Central memory CD8-positive, alpha-beta T cell (primary cell): ENCODE measurements at regions not wholly inside any gene's neighbourhood (a gene's known extent, or its start where the extent isn't known, plus 50 kb on each side); places are given as distances from the start of the nearest gene placed in this dataset.
"Not testable (repeated sequence)": the region's sequence is repeated elsewhere in the genome, so short reads cannot be mapped to it uniquely, and the experiment has no call there.

Source experiments
- ATAC-seq: fragments of 150-1000 bp; cut with Tn5 transposase; replicated peaks from 2 replicates; pipeline ENCODE4 v1.10.0; 2022; ENCODE audit warnings: mild to moderate bottlenecking, moderate FRiP score, moderate number of reproducible peaks; ENCODE audit not compliant: poor library complexity, severe bottlenecking; ENCODE audit errors: extremely low read depth
- DNase-seq, 2 donors: peaks; one replicate each; pipeline ENCODE4 v3.0.0; 2021; ENCODE audit warnings: low spot score in 2 of 2
- H3K27ac Mint-ChIP-seq: one replicate; pipeline ENCODE4 v1.8.0; 2022; ENCODE audit warnings: low read depth, mild to moderate bottlenecking, moderate library complexity, mixed read lengths
- H3K27me3 Mint-ChIP-seq: one replicate; pipeline ENCODE4 v1.8.0; 2022; ENCODE audit warnings: mixed read lengths
- H3K36me3 Mint-ChIP-seq: one replicate; pipeline ENCODE4 v1.8.0; 2022; ENCODE audit warnings: mild to moderate bottlenecking, moderate library complexity, mixed read lengths; ENCODE audit not compliant: insufficient read depth
- H3K4me1 Mint-ChIP-seq: one replicate; pipeline ENCODE4 v1.8.0; 2022; ENCODE audit warnings: mixed read lengths
- H3K4me3 Mint-ChIP-seq: one replicate; pipeline ENCODE4 v1.8.0; 2022; ENCODE audit warnings: mild to moderate bottlenecking, moderate library complexity, mixed read lengths
- H3K9me3 Mint-ChIP-seq: one replicate; pipeline ENCODE4 v1.8.0; 2022; ENCODE audit warnings: mixed read lengths

DNA sequence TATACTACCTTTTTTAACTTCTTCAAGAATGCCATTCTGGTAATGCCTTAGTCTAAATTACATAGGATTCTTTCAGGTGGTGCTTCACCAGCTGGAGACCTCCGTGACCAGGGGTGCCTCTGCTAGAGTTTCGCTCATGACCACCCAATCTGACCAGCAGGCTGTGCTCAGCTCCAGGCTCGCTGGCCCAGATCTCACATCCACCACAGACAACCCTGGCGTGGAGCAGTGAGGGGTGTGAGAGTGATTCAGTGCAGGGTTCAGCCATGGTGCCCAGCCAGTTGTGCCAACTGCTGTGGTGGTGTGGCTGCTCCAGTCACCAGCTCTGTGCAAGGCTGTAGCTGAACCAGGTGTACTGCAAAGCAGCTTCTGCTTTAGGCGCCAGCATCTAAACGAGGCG, 198.6 kb downstream of the MMUT start:
- Mint-ChIP-seq H3K4me1 (no peaks in the 10 kb centered on the region), H3K27me3 (no peaks in the 10 kb centered on the region), H3K27ac (no peak overlapping the region), H3K36me3 (no peaks in the 10 kb centered on the region), H3K9me3 (peaks cover 6% of the 10 kb centered on the region), H3K4me3 (no peak overlapping the region)
- DNase-seq (no peak), ATAC-seq (no peak)

- Mint-ChIP-seq H3K36me3 (peaks cover 1% of the 10 kb centered on the region), H3K9me3 (peaks cover 11% of the 10 kb centered on the region), H3K4me3 (no peak overlapping the region), H3K4me1 (no peaks in the 10 kb centered on the region), H3K27ac (no peak overlapping the region), H3K27me3 (no peaks in the 10 kb centered on the region)
- ATAC-seq (no peak), DNase-seq (no peak)
Measured at GRCh38 chr6:49257549-49257948, 205.5 kb downstream of the MMUT start.

GRCh38 chr6:49255335-49255734, 207.7 kb downstream of the MMUT start:
- Mint-ChIP-seq H3K27me3 (no peaks in the 10 kb centered on the region), H3K4me3 (no peak overlapping the region), H3K36me3 (peaks cover 1% of the 10 kb centered on the region), H3K4me1 (no peaks in the 10 kb centered on the region), H3K27ac (no peak overlapping the region), H3K9me3 (peaks cover 6% of the 10 kb centered on the region)
- ATAC-seq = no peak
- DNase-seq = no peak

GRCh38 chr6:49252901-49253300, 210.2 kb downstream of the MMUT start:
- Mint-ChIP-seq H3K4me1 (no peaks in the 10 kb centered on the region), H3K27ac (no peak overlapping the region), H3K27me3 (no peaks in the 10 kb centered on the region), H3K9me3 (peaks cover 7% of the 10 kb centered on the region), H3K4me3 (no peak overlapping the region), H3K36me3 (peaks cover 1% of the 10 kb centered on the region)
- ATAC-seq (no peak), DNase-seq (no peak)

GRCh38 chr6:49233483-49233882, 229.6 kb downstream of the MMUT start:
- H3K27me3 Mint-ChIP-seq = no peaks in the 10 kb centered on the region
- H3K27ac Mint-ChIP-seq = no peak overlapping the region
- H3K4me1 Mint-ChIP-seq = no peaks in the 10 kb centered on the region
- no peak for DNase-seq
- no peak for ATAC-seq
- H3K9me3 Mint-ChIP-seq = peaks cover 12% of the 10 kb centered on the region
- no peak overlapping the region for H3K4me3 Mint-ChIP-seq
- no peaks in the 10 kb centered on the region for H3K36me3 Mint-ChIP-seq

DNA sequence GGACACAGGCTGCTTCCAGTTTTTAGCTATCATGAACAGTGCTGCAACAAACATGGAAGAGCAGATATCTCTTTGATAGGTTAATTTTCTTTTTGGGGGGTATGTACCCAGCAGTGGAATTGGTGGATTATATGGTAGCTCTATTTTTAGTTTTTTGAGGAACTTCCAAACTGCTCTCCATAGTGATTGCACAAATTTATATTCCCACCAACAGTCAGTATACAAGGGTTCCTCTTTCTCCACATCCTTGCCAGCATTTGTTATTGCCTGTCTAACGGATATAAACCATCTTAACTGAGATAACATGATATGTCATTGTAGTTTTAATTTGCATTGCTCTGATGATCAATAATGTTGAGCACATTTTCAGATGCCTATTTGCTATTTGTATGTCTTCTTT, 237.6 kb downstream of the MMUT start:
- Mint-ChIP-seq H3K36me3 (no peaks in the 10 kb centered on the region), H3K4me3 (no peak overlapping the region)
- ATAC-seq = no peak

GRCh38 chr6:49220293-49220692, 242.8 kb downstream of the MMUT start:
- Mint-ChIP-seq H3K4me3 (no peak overlapping the region), H3K27ac (no peak overlapping the region), H3K36me3 (no peaks in the 10 kb centered on the region), H3K4me1 (no peaks in the 10 kb centered on the region), H3K27me3 (no peaks in the 10 kb centered on the region), H3K9me3 (peaks cover 4% of the 10 kb centered on the region)
- no peak for ATAC-seq
- DNase-seq = no peak

More for the DNA sequence above, 237.6 kb downstream of the MMUT start:
- H3K4me1 Mint-ChIP-seq = no peaks in the 10 kb centered on the region
- no peaks in the 10 kb centered on the region for H3K27me3 Mint-ChIP-seq
- H3K9me3 Mint-ChIP-seq = peaks cover 10% of the 10 kb centered on the region
- no peak overlapping the region for H3K27ac Mint-ChIP-seq
- DNase-seq = no peak

DNA sequence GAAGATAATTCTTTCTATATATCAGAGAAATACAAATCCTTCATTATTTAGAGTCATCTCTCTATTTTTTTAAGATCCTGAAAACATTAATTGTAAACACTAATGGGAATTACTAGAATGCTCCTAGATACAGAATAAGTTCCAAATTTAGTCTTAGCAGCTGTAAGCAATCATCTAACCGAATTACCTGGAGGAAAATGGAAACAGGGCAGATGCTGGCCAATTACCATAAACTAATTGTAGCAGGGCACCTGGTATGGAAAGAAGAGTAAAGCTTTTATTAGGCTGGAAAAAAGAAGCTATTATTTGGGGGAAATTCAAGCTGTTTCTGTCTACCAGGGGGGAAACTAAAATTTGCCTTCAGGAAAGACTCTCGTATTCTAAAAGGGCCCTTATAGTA, 257.5 kb downstream of the MMUT start:
- H3K4me3 Mint-ChIP-seq = no peak overlapping the region
- peaks cover 28% of the 10 kb centered on the region for H3K9me3 Mint-ChIP-seq
- H3K27me3 Mint-ChIP-seq = no peaks in the 10 kb centered on the region
- peaks cover 2% of the 10 kb centered on the region for H3K36me3 Mint-ChIP-seq
- DNase-seq (no peak), ATAC-seq (no peak)
- H3K27ac Mint-ChIP-seq = no peak overlapping the region
- H3K4me1 Mint-ChIP-seq = no peaks in the 10 kb centered on the region

DNA sequence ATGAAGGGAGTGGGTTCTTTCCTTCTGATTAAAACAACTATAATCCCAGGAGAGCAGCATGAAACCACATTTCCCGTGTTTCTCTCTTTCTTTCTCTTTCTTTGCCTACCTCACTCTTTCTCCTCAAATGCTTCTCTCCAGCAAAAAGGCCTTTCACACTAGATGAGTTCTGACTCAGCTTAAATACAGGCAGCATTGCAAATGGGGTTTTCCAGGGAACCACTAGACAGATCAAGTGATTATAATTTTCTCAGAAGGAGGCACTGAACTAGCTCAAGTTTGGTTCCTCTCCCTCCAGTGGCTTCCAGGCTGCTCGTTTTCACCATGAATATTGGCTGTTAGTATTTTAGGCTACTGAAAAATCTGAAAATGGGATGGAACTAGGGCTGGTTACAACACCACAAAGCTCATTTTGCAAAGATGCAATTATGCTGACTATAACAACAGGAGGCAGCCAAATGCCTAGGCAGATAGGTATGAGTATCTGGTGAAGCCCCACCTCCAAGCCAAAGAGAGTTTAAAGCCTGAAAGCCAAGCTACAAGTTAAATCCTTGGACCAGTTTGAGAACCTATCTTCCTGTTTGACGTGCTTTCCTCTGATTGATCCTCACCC, 260.0 kb downstream of the MMUT start:
- Mint-ChIP-seq H3K4me1 (no peaks in the 10 kb centered on the region), H3K9me3 (peaks cover 33% of the 10 kb centered on the region), H3K4me3 (no peak overlapping the region), H3K36me3 (peaks cover 2% of the 10 kb centered on the region), H3K27me3 (no peaks in the 10 kb centered on the region), H3K27ac (no peak overlapping the region)
- ATAC-seq (no peak), DNase-seq (no peak)

- Mint-ChIP-seq H3K4me3 (no peak overlapping the region), H3K27ac (no peak overlapping the region)
Measured at GRCh38 chr6:49198015-49198414, 265.0 kb downstream of the MMUT start.

GRCh38 chr6:49162379-49162778, 300.7 kb downstream of the MMUT start:
- not testable (repeated sequence) for ATAC-seq, H3K36me3 Mint-ChIP-seq, H3K4me1 Mint-ChIP-seq, H3K4me3 Mint-ChIP-seq, H3K27me3 Mint-ChIP-seq, DNase-seq, H3K27ac Mint-ChIP-seq
- H3K9me3 Mint-ChIP-seq = peaks cover 17% of the 10 kb centered on the region

More at GRCh38 chr6:49198015-49198414, 265.0 kb downstream of the MMUT start:
- no peak for ATAC-seq
- no peak for DNase-seq
- no peaks in the 10 kb centered on the region for H3K27me3 Mint-ChIP-seq
- H3K36me3 Mint-ChIP-seq = peaks cover 2% of the 10 kb centered on the region
- no peaks in the 10 kb centered on the region for H3K4me1 Mint-ChIP-seq
- peaks cover 23% of the 10 kb centered on the region for H3K9me3 Mint-ChIP-seq

DNA sequence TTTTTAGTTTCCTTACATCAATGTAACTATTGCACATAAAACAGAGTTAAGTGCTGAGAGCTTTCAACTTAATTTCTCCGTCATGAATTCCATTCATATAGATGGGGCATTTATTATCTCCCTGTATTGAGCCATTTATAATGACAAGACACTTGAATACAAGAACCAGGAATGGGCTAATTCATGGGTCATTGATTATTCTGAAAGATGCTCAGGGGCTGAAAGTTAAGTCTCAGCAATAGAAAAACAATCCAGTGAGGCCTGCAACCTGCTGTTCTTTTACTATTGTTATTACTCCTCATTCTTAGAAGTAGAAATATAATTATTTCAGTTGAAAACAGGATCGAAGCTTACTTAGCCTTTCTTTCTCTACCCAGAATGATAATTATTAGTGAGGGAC, 307.7 kb downstream of the MMUT start:
- no peaks in the 10 kb centered on the region for H3K4me1 Mint-ChIP-seq
- peaks cover 9% of the 10 kb centered on the region for H3K9me3 Mint-ChIP-seq
- H3K27ac Mint-ChIP-seq = no peak overlapping the region
- no peak for ATAC-seq
- no peak overlapping the region for H3K4me3 Mint-ChIP-seq
- H3K36me3 Mint-ChIP-seq = peaks cover 1% of the 10 kb centered on the region
- no peak for DNase-seq
- no peaks in the 10 kb centered on the region for H3K27me3 Mint-ChIP-seq

DNA sequence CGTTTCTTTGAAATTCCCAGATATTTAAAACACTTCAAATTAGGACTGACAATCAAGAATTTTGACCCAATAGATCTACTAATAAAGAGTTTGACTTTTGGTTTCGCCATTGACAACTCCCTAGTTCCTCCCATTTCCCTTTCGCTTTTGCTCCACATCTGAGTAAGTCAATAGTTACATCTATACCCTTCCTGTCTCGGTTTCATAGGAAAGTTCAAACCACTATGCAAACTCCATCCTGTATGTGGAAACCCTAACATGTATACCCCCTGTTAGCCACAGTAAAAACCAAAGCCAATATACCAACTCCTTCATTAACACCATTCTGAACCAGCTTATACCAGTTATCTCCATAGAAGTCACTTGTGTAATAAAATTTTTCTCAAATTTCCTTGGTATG, 311.1 kb downstream of the MMUT start:
- H3K27me3 Mint-ChIP-seq = no peaks in the 10 kb centered on the region
- no peak overlapping the region for H3K27ac Mint-ChIP-seq
- H3K9me3 Mint-ChIP-seq = peaks cover 23% of the 10 kb centered on the region
- H3K4me1 Mint-ChIP-seq = no peaks in the 10 kb centered on the region
- no peak overlapping the region for H3K4me3 Mint-ChIP-seq
- DNase-seq (no peak), ATAC-seq (no peak)
- peaks cover 1% of the 10 kb centered on the region for H3K36me3 Mint-ChIP-seq

- H3K27ac Mint-ChIP-seq = no peak overlapping the region
- no peak for ATAC-seq
- H3K4me3 Mint-ChIP-seq = no peak overlapping the region
- peaks cover 1% of the 10 kb centered on the region for H3K36me3 Mint-ChIP-seq
- H3K27me3 Mint-ChIP-seq = no peaks in the 10 kb centered on the region
- H3K9me3 Mint-ChIP-seq = peaks cover 23% of the 10 kb centered on the region
- H3K4me1 Mint-ChIP-seq = no peaks in the 10 kb centered on the region
- no peak for DNase-seq
Measured at GRCh38 chr6:49151461-49151860, 311.6 kb downstream of the MMUT start.
